Cardiac muscle cell (in vitro differentiated cells and primary cell): ENCODE measurements at regions not wholly inside any gene's neighbourhood (a gene's known extent, or its start where the extent isn't known, plus 50 kb on each side); places are given as distances from the start of the nearest gene placed in this dataset.
"Not testable (repeated sequence)": the region's sequence is repeated elsewhere in the genome, so short reads cannot be mapped to it uniquely, and the experiment has no call there.

Source experiments
- DNase-seq, 2 donors: peaks; one replicate each; pipeline versions ENCODE4 v3.0.0 to v3.0.0-alpha.2; 2010 to 2017; ENCODE audit warnings: low read depth in 1 of 2, low spot score in 1 of 2
- H3K27ac ChIP-seq: fragments of 200-600 bp; sonication (generic); 2 replicates; pipeline ENCODE4 v1.5.1; 2016
- H3K27me3 ChIP-seq: fragments of 200-600 bp; sonication (generic); 2 replicates; pipeline ENCODE4 v1.6.0; 2016; ENCODE audit warnings: control low read depth
- H3K36me3 ChIP-seq: fragments of 200-600 bp; sonication (generic); 2 replicates; pipeline ENCODE4 v1.5.1; 2016; ENCODE audit warnings: control low read depth
- H3K4me1 ChIP-seq: fragments of 200-600 bp; sonication (generic); 2 replicates; pipeline ENCODE4 v1.8.1; 2017; ENCODE audit warnings: low read depth, mild to moderate bottlenecking, mixed run types
- H3K4me3 ChIP-seq: fragments of 200-600 bp; sonication (generic); 2 replicates; pipeline ENCODE4 v1.5.1; 2016; ENCODE audit warnings: mild to moderate bottlenecking
- H3K9me3 ChIP-seq: fragments of 200-600 bp; sonication (generic); 2 replicates; pipeline ENCODE4 v1.5.1; 2017; ENCODE audit warnings: low read depth, mild to moderate bottlenecking, control low read depth
- TF ChIP-seq, protein P1 (sequence below): IDR thresholded peaks from 2 replicates; pipeline ENCODE4 v1.5.1; 2012; ENCODE audit warnings: low read depth, mild to moderate bottlenecking, low read length

DNA sequence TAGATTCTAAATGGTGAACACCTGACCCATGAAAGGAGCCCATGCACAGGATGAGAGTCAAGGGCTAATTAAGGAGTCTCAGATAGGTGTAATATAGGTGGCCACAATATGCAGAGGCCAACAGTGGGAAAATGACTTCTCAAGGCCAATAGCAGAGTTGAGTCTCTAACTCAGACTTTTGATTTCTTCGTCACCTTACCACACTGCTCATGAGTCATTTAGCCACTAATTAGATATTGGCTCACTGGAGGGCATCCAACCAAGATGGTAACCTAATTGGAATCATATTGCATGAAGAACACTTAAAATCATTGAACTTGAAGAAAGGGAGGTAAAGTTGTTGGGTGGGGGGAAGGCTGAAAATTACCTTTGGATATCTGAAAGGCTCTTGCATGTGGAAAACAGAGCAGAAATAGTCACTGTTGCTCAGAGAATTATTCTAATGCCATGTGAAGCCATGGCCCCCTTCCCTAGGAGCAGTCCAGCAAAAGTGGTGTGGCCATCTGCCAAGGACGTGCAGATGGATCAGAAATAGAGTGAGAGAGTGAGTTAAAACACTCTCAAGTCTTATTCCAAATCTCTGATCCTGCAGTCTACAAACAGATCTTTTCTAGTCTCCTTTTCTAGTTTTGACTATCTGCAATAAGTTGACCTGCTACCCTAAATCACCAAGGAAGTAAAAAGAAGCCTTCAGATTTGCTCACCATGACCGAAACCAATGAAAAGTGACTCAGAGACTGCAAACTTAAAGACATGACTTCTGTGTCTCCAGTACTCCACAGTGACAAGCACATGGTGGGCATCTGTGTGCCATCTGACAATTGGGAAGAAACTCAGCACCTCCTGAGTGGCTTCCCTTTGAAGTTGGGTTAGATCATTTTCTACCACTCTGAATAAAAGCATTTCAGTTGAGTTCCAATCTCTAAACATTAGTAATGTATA is 93.9 kb upstream of the C1QTNF7 start:
- Histone ChIP-seq H3K4me1 (no peaks in the 10 kb centered on the region), H3K27me3 (no peaks in the 10 kb centered on the region)

GRCh38 chr4:15336410-15337167 is 91.2 kb upstream of the C1QTNF7 start:
- TF ChIP-seq, protein P1, sequence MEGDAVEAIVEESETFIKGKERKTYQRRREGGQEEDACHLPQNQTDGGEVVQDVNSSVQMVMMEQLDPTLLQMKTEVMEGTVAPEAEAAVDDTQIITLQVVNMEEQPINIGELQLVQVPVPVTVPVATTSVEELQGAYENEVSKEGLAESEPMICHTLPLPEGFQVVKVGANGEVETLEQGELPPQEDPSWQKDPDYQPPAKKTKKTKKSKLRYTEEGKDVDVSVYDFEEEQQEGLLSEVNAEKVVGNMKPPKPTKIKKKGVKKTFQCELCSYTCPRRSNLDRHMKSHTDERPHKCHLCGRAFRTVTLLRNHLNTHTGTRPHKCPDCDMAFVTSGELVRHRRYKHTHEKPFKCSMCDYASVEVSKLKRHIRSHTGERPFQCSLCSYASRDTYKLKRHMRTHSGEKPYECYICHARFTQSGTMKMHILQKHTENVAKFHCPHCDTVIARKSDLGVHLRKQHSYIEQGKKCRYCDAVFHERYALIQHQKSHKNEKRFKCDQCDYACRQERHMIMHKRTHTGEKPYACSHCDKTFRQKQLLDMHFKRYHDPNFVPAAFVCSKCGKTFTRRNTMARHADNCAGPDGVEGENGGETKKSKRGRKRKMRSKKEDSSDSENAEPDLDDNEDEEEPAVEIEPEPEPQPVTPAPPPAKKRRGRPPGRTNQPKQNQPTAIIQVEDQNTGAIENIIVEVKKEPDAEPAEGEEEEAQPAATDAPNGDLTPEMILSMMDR: no peak
- Histone ChIP-seq H3K4me3 (no peak overlapping the region), H3K27me3 (no peaks in the 10 kb centered on the region), H3K36me3 (no peaks in the 10 kb centered on the region), H3K4me1 (peaks cover 13% of the 10 kb centered on the region), H3K9me3 (no peaks in the 10 kb centered on the region), H3K27ac (no peak overlapping the region)
- peak in 1 of 2 donors; percentile 63 for DNase-seq

More for the DNA sequence above, 93.9 kb upstream of the C1QTNF7 start:
- no peak overlapping the region for H3K27ac ChIP-seq
- no peaks in the 10 kb centered on the region for H3K36me3 ChIP-seq
- TF ChIP-seq, protein P1: no peak
- no peak overlapping the region for H3K4me3 ChIP-seq
- no peak for DNase-seq
- no peaks in the 10 kb centered on the region for H3K9me3 ChIP-seq

DNA sequence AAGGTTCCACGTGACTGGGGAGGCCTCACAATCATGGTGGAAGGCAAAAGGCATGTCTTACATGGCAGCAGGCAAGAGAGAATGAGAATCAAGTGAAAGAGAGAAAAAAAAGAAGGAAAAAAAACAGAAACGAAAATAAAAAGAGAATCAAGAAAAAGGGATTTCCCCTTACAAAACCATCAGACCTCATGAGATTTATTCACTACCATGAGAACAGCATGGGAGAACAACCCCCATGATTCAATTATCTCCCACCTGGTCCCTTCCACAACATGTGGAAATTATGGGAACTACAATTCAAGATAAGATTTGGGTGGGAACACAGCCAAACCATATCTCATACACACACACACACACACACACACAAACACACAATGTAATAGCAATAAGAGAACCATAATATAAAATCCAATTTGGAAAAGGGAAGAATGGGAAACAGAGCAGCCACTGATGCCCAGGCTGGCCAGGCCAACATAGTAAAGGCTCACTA is 90.6 kb upstream of the C1QTNF7 start:
- peaks cover 13% of the 10 kb centered on the region for H3K4me1 ChIP-seq
- not testable (repeated sequence) for H3K36me3 ChIP-seq, H3K9me3 ChIP-seq, H3K27me3 ChIP-seq, DNase-seq, H3K4me3 ChIP-seq, H3K27ac ChIP-seq

DNA sequence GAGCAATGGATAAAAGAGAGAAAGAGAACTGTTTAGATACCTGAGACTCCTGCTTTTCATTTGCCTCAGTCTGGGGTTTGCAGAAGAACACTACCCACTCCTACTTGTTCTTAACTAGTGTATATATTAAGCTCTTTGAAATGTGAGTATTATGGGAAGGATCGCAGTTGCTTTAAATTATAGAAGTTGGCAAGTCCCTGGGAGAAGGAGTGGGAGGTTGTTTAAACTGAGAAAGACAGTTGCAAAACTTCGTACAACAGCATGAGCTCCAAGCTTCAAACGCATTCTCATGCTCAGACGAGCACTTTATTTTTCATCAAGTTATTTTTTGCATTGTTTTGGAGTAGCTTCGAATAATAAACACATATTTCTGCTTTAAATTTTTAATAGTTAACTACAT is 88.1 kb upstream of the C1QTNF7 start:
- no peak overlapping the region for H3K4me3 ChIP-seq
- no peaks in the 10 kb centered on the region for H3K27me3 ChIP-seq
- no peak overlapping the region for H3K27ac ChIP-seq
- TF ChIP-seq, protein P1: no peak
- peaks cover 13% of the 10 kb centered on the region for H3K4me1 ChIP-seq
- peak in 1 of 2 donors; percentile 55 for DNase-seq
- no peaks in the 10 kb centered on the region for H3K9me3 ChIP-seq
- no peaks in the 10 kb centered on the region for H3K36me3 ChIP-seq

- DNase-seq: no peak
- Histone ChIP-seq H3K36me3 (no peaks in the 10 kb centered on the region), H3K4me1 (peaks cover 13% of the 10 kb centered on the region), H3K4me3 (no peak overlapping the region), H3K9me3 (no peaks in the 10 kb centered on the region), H3K27ac (no peak overlapping the region), H3K27me3 (no peaks in the 10 kb centered on the region)
- TF ChIP-seq, protein P1: no peak
These were observed 87.5 kb upstream of the C1QTNF7 start for GRCh38 chr4:15340332-15340731.
